Muscle of back (tissue), 3 donors: ENCODE measurements at regions not wholly inside any gene's neighbourhood (a gene's known extent, or its start where the extent isn't known, plus 50 kb on each side); places are given as distances from the start of the nearest gene placed in this dataset.

Experiments used
- DNase-seq, 3 donors: peaks; one replicate each; pipeline versions ENCODE4 v3.0.0 to v3.0.0-alpha.2; 2013

GRCh38 chr20:24261351-24261750 lies 208.1 kb upstream of the SYNDIG1 start:
- no peak for DNase-seq

- DNase-seq = peak in 1 of 3 donors; percentile 7
These were observed 212.3 kb upstream of the SYNDIG1 start for GRCh38 chr20:24257171-24257570.

GRCh38 chr20:24256307-24256706 lies 213.1 kb upstream of the SYNDIG1 start:
- no peak for DNase-seq

- no peak for DNase-seq
These were observed 214.9 kb upstream of the SYNDIG1 start for GRCh38 chr20:24254480-24254879.

- DNase-seq = no peak
These were observed 216.1 kb upstream of the SYNDIG1 start for GRCh38 chr20:24253321-24253720.

DNA sequence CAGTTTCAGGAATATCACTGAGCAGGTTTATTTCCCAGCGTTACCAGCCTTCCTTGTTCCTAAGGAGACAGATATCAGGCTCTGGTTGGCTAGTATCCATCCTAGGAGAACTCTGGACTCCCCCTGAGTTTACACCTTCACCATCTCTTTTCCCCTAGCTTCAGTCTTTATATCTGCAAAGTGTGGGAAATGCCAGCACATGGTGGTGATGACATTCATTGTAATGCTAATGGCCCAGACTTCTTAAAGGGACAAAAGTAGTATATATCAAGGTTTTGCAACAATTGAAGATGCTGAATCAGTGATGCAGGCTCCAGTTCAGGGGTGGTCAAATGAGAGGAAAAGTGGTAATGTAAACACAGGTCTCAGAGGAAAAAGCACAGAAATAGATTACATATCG lies 224.3 kb upstream of the SYNDIG1 start:
- no peak for DNase-seq

DNA sequence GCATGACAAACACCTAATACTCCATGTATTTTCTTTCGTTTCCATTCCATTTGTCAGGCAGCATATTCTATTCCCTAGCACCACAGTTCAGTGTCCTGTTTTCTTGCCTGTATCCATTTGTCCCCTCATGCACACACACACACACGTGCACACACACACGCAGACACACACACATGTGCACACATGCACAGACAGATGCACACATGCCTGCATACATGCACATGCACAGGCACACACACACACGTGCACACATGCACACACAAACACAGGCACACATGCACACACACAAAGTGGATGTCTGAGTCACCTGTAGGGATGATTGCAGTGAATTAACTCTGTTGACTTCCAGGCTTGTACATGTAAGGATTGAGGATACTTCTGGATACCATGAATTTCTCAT lies 226.7 kb upstream of the SYNDIG1 start:
- no peak for DNase-seq

DNA sequence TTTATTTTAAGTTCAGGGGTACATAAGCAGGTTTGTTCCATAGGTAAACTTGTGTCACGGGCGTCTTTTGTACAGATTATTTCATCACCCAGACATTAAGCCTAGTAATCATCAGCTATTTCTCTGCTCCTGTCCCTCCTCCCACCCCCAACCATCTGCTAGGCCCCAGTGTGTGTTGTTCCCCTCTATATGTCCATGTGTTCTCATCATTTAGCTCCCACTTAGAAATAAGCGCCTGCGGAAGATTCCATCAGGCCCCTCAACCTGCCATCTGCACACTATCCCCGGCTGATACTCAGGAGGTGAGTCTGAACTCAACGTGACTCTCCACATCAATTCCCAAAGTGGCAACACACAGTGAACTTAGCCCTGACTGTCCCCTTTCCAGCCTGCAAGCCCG lies 228.0 kb upstream of the SYNDIG1 start:
- no peak for DNase-seq

DNA sequence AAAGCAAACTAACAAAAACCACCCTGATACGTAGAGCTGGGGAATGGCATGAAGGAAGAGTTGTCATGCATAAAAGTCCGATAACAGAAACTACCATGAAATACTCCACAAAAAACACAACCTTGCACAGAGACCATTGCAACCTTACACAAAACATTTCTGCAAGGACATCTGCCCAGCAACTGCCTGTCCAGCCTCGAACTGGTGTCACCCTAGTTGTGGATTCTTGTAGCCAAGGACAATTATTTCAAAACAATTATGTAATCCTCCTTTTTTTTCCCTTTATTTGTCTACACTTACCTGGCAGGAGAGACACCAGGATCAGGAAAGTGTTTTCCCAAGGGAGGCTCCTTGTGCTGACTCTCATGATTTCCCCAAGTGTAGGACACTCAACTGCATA lies 232.5 kb upstream of the SYNDIG1 start:
- no peak for DNase-seq

DNA sequence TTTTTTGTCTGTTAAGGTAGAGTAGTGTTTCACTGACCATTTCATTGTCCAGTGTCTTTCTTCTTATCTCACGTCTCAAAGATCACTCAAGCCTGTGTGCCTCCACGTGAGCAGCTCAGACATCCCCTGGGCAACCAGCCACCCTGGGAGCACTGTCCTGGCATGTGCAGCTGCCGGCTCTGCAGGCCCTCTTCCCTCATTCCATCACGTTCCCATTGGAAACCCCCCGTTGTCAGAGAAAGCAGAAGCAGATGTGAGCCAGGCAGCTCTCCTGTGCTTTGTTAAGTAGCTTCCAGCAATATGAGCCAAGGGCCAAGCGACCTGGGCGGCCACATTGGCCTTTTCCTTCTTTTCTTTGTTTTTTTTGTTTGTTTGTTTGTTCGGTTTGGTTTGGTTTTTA lies 233.2 kb upstream of the SYNDIG1 start:
- DNase-seq = peak; percentile 7 to 30 (median 25)

GRCh38 chr20:24235296-24236175 lies 233.9 kb upstream of the SYNDIG1 start:
- DNase-seq = peak in 2 of 3 donors; percentile 5

- no peak for DNase-seq
These were observed 239.0 kb upstream of the GGTLC1 start for GRCh38 chr20:24227600-24227999.

DNA sequence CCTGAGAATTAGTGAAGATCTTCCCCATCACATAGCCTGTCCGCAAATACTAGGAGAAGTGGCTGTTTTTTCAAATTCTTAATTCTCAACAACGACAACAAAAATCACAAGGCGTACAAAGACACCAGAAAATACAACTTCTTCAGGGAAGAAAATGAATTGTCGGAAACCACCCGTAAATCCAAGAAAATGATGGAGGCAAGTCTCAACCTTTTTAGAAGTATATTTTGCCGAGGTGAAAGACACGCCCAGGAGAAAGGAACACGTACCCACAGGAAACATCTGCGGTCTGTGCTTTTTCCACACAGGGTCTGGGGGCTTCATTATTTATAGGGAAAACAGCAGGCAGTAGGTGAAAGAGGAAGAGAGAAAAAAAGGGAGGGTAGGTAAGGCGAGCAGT lies 223.9 kb upstream of the GGTLC1 start:
- DNase-seq = no peak

GRCh38 chr20:24211972-24212371 lies 223.4 kb upstream of the GGTLC1 start:
- no peak for DNase-seq

GRCh38 chr20:24210356-24210755 lies 221.8 kb upstream of the GGTLC1 start:
- no peak for DNase-seq

GRCh38 chr20:24208652-24209051 lies 220.1 kb upstream of the GGTLC1 start:
- DNase-seq = no peak

GRCh38 chr20:24207803-24208300 lies 219.3 kb upstream of the GGTLC1 start:
- no peak for DNase-seq

GRCh38 chr20:24206995-24207394 lies 218.4 kb upstream of the GGTLC1 start:
- no peak for DNase-seq

GRCh38 chr20:24203526-24204183 lies 215.1 kb upstream of the GGTLC1 start:
- no peak for DNase-seq

GRCh38 chr20:24199501-24199900 lies 210.9 kb upstream of the GGTLC1 start:
- DNase-seq = no peak

- DNase-seq = no peak
These were observed 205.6 kb upstream of the GGTLC1 start for GRCh38 chr20:24194143-24194542.

DNA sequence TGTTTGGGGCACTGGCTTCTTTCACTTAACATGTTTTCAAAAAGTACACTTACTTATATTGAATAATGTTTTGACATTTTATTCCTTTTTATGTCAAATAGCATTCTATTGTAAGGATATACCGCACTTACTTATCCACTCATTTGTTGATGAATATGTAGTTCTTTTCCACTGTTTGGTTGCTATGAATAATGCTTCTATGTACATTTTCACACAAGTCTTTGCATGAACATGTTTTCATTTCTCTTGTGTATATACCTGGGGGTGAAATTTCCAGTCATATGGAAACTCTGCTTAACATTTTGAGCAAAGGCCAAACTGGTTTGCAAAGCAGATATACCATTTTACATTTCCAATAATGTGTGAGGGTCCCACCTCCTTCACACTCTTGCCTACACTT lies 202.3 kb upstream of the GGTLC1 start:
- no peak for DNase-seq

DNA sequence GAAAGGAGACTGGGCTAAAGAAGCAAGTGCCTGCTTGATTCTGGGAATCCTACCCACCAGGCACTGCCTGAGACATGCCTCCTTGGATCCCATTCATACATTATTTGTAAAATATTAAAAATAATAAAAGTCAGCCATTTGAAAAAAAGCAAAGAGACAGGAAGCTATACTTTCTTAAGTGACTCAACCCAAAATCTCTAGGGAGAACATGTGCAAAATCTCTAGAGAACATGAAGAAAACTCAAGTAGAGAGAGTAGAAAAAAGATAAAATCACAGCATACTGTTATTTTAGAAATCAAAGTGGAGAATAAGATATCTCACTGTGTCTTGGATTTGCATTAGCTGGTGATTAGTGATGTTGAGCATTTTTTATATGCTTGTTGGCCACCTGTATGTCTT lies 197.2 kb upstream of the GGTLC1 start:
- DNase-seq = peak in 1 of 3 donors; percentile 10
